ENCODE measurements at regions not wholly inside any gene's neighbourhood (a gene's known extent, or its start where the extent isn't known, plus 50 kb on each side); places are given as distances from the start of the nearest gene placed in this dataset.

- no peak for DNase-seq
- H3K4me3 ChIP-seq (ENCODE audit: low read depth, low read length): no peak overlapping the region
- H3K4me1 Mint-ChIP-seq: no peaks in the 10 kb centered on the region
- H3K27me3 ChIP-seq (ENCODE audit: control insufficient read depth, insufficient read depth, low read length): no peaks in the 10 kb centered on the region
- ATAC-seq (ENCODE audit: low read depth in 2 of 2): no peak
- H3K27me3 Mint-ChIP-seq: no peaks in the 10 kb centered on the region
- no peaks in the 10 kb centered on the region for H3K36me3 ChIP-seq (ENCODE audit: control insufficient read depth, insufficient read depth, low read length)
- no peak overlapping the region for H3K27ac ChIP-seq (ENCODE audit: insufficient read depth, low read length, poor library complexity, severe bottlenecking)
- H3K4me1 ChIP-seq (ENCODE audit: control insufficient read depth, insufficient read depth, low read length, poor library complexity, severe bottlenecking): no peaks in the 10 kb centered on the region
- H3K4me3 Mint-ChIP-seq: no peak overlapping the region
- no peak overlapping the region for H3K27ac Mint-ChIP-seq
- no peaks in the 10 kb centered on the region for H3K36me3 Mint-ChIP-seq
- no peaks in the 10 kb centered on the region for H3K9me3 Mint-ChIP-seq
- no peaks in the 10 kb centered on the region for H3K9me3 ChIP-seq (ENCODE audit: control insufficient read depth in 2 of 2, low read length in 2 of 2)
Measured at GRCh38 chrX:39140581-39140980, 339.3 kb downstream of the MID1IP1 start.

- Histone ChIP-seq H3K36me3 (ENCODE audit: control insufficient read depth, insufficient read depth, low read length) (no peaks in the 10 kb centered on the region), H3K27me3 (ENCODE audit: control insufficient read depth, insufficient read depth, low read length) (no peaks in the 10 kb centered on the region), H3K27ac (ENCODE audit: insufficient read depth, low read length, poor library complexity, severe bottlenecking) (no peak overlapping the region), H3K9me3 (ENCODE audit: control insufficient read depth in 2 of 2, low read length in 2 of 2) (no peaks in the 10 kb centered on the region), H3K4me3 (ENCODE audit: low read depth, low read length) (no peak overlapping the region), H3K4me1 (ENCODE audit: control insufficient read depth, insufficient read depth, low read length, poor library complexity, severe bottlenecking) (no peaks in the 10 kb centered on the region)
- Mint-ChIP-seq H3K4me3 (no peak overlapping the region), H3K27me3 (no peaks in the 10 kb centered on the region), H3K9me3 (peaks cover 0 to 1% (median 0%) of the 10 kb centered on the region in 7 donors), H3K4me1 (no peaks in the 10 kb centered on the region), H3K36me3 (no peaks in the 10 kb centered on the region), H3K27ac (no peak overlapping the region)
- DNase-seq (no peak), ATAC-seq (ENCODE audit: low read depth in 2 of 2) (no peak)
Measured at GRCh38 chrX:39144323-39144722, 343.1 kb downstream of the MID1IP1 start.

GRCh38 chrX:39144956-39145355, 343.7 kb downstream of the MID1IP1 start:
- Histone ChIP-seq H3K4me3 (ENCODE audit: low read depth, low read length) (no peak overlapping the region), H3K27ac (ENCODE audit: insufficient read depth, low read length, poor library complexity, severe bottlenecking) (no peak overlapping the region), H3K4me1 (ENCODE audit: control insufficient read depth, insufficient read depth, low read length, poor library complexity, severe bottlenecking) (no peaks in the 10 kb centered on the region), H3K9me3 (ENCODE audit: control insufficient read depth in 2 of 2, low read length in 2 of 2) (no peaks in the 10 kb centered on the region), H3K27me3 (ENCODE audit: control insufficient read depth, insufficient read depth, low read length) (no peaks in the 10 kb centered on the region), H3K36me3 (ENCODE audit: control insufficient read depth, insufficient read depth, low read length) (no peaks in the 10 kb centered on the region)
- ATAC-seq (ENCODE audit: low read depth in 2 of 2): peak in 1 of 2 donors; percentile 44
- DNase-seq: no peak
- no peaks in the 10 kb centered on the region for H3K4me1 Mint-ChIP-seq
- no peak overlapping the region for H3K4me3 Mint-ChIP-seq
- peaks cover 0 to 1% (median 0%) of the 10 kb centered on the region in 7 donors for H3K9me3 Mint-ChIP-seq
- no peaks in the 10 kb centered on the region for H3K36me3 Mint-ChIP-seq
- no peak overlapping the region for H3K27ac Mint-ChIP-seq
- no peaks in the 10 kb centered on the region for H3K27me3 Mint-ChIP-seq

- Mint-ChIP-seq H3K27ac (no peak overlapping the region), H3K4me1 (no peaks in the 10 kb centered on the region), H3K9me3 (peaks cover 0 to 1% (median 0%) of the 10 kb centered on the region in 7 donors), H3K36me3 (no peaks in the 10 kb centered on the region), H3K27me3 (no peaks in the 10 kb centered on the region), H3K4me3 (no peak overlapping the region)
- no peak overlapping the region for H3K27ac ChIP-seq (ENCODE audit: insufficient read depth, low read length, poor library complexity, severe bottlenecking)
- no peaks in the 10 kb centered on the region for H3K9me3 ChIP-seq (ENCODE audit: control insufficient read depth in 2 of 2, low read length in 2 of 2)
- no peaks in the 10 kb centered on the region for H3K27me3 ChIP-seq (ENCODE audit: control insufficient read depth, insufficient read depth, low read length)
- no peak for DNase-seq
- H3K4me1 ChIP-seq (ENCODE audit: control insufficient read depth, insufficient read depth, low read length, poor library complexity, severe bottlenecking): no peaks in the 10 kb centered on the region
- no peak overlapping the region for H3K4me3 ChIP-seq (ENCODE audit: low read depth, low read length)
- ATAC-seq (ENCODE audit: low read depth in 2 of 2): no peak
- H3K36me3 ChIP-seq (ENCODE audit: control insufficient read depth, insufficient read depth, low read length): no peaks in the 10 kb centered on the region
Measured at GRCh38 chrX:39145859-39146258, 344.6 kb downstream of the MID1IP1 start.

GRCh38 chrX:39149761-39150160, 348.5 kb downstream of the MID1IP1 start:
- ATAC-seq (ENCODE audit: low read depth in 2 of 2): no peak
- H3K27me3 ChIP-seq (ENCODE audit: control insufficient read depth, insufficient read depth, low read length): no peaks in the 10 kb centered on the region
- H3K4me1 Mint-ChIP-seq: no peaks in the 10 kb centered on the region
- no peaks in the 10 kb centered on the region for H3K27me3 Mint-ChIP-seq
- DNase-seq: peak; percentile 3 to 51 (median 32)
- H3K4me1 ChIP-seq (ENCODE audit: control insufficient read depth, insufficient read depth, low read length, poor library complexity, severe bottlenecking): no peaks in the 10 kb centered on the region
- H3K4me3 ChIP-seq (ENCODE audit: low read depth, low read length): no peak overlapping the region
- H3K27ac Mint-ChIP-seq: no peak overlapping the region
- H3K27ac ChIP-seq (ENCODE audit: insufficient read depth, low read length, poor library complexity, severe bottlenecking): no peak overlapping the region
- no peaks in the 10 kb centered on the region for H3K36me3 Mint-ChIP-seq
- no peaks in the 10 kb centered on the region for H3K36me3 ChIP-seq (ENCODE audit: control insufficient read depth, insufficient read depth, low read length)
- H3K9me3 ChIP-seq (ENCODE audit: control insufficient read depth in 2 of 2, low read length in 2 of 2): no peaks in the 10 kb centered on the region
- peaks cover 0 to 1% (median 0%) of the 10 kb centered on the region in 7 donors for H3K9me3 Mint-ChIP-seq
- H3K4me3 Mint-ChIP-seq: no peak overlapping the region

GRCh38 chrX:39150220-39150619, 349.0 kb downstream of the MID1IP1 start:
- H3K27me3 Mint-ChIP-seq: no peaks in the 10 kb centered on the region
- no peak overlapping the region for H3K27ac Mint-ChIP-seq
- no peaks in the 10 kb centered on the region for H3K27me3 ChIP-seq (ENCODE audit: control insufficient read depth, insufficient read depth, low read length)
- ATAC-seq (ENCODE audit: low read depth in 2 of 2) (no peak), DNase-seq (no peak)
- H3K27ac ChIP-seq (ENCODE audit: insufficient read depth, low read length, poor library complexity, severe bottlenecking): no peak overlapping the region
- H3K4me1 Mint-ChIP-seq: no peaks in the 10 kb centered on the region
- H3K9me3 Mint-ChIP-seq: peaks cover 0 to 1% (median 0%) of the 10 kb centered on the region in 7 donors
- no peak overlapping the region for H3K4me3 ChIP-seq (ENCODE audit: low read depth, low read length)
- H3K36me3 Mint-ChIP-seq: no peaks in the 10 kb centered on the region
- H3K4me1 ChIP-seq (ENCODE audit: control insufficient read depth, insufficient read depth, low read length, poor library complexity, severe bottlenecking): no peaks in the 10 kb centered on the region
- H3K36me3 ChIP-seq (ENCODE audit: control insufficient read depth, insufficient read depth, low read length): no peaks in the 10 kb centered on the region
- H3K4me3 Mint-ChIP-seq: no peak overlapping the region
- no peaks in the 10 kb centered on the region for H3K9me3 ChIP-seq (ENCODE audit: control insufficient read depth in 2 of 2, low read length in 2 of 2)

- no peak for ATAC-seq (ENCODE audit: low read depth in 2 of 2)
- H3K27me3 ChIP-seq (ENCODE audit: control insufficient read depth, insufficient read depth, low read length): no peaks in the 10 kb centered on the region
Measured at GRCh38 chrX:39150621-39151020, 349.4 kb downstream of the MID1IP1 start.

GRCh38 chrX:39152106-39152649, 350.9 kb downstream of the MID1IP1 start:
- Mint-ChIP-seq H3K4me3 (no peak overlapping the region), H3K27me3 (no peaks in the 10 kb centered on the region)
- ATAC-seq (ENCODE audit: low read depth in 2 of 2): no peak

More at GRCh38 chrX:39150621-39151020, 349.4 kb downstream of the MID1IP1 start:
- H3K9me3 ChIP-seq (ENCODE audit: control insufficient read depth in 2 of 2, low read length in 2 of 2): no peaks in the 10 kb centered on the region
- Mint-ChIP-seq H3K27ac (no peak overlapping the region), H3K36me3 (no peaks in the 10 kb centered on the region), H3K9me3 (peaks cover 0 to 1% (median 0%) of the 10 kb centered on the region in 7 donors), H3K4me3 (no peak overlapping the region), H3K4me1 (no peaks in the 10 kb centered on the region), H3K27me3 (no peaks in the 10 kb centered on the region)
- no peak overlapping the region for H3K4me3 ChIP-seq (ENCODE audit: low read depth, low read length)
- no peaks in the 10 kb centered on the region for H3K4me1 ChIP-seq (ENCODE audit: control insufficient read depth, insufficient read depth, low read length, poor library complexity, severe bottlenecking)
- no peak overlapping the region for H3K27ac ChIP-seq (ENCODE audit: insufficient read depth, low read length, poor library complexity, severe bottlenecking)
- H3K36me3 ChIP-seq (ENCODE audit: control insufficient read depth, insufficient read depth, low read length): no peaks in the 10 kb centered on the region
- no peak for DNase-seq

More at GRCh38 chrX:39152106-39152649, 350.9 kb downstream of the MID1IP1 start:
- H3K9me3 ChIP-seq (ENCODE audit: control insufficient read depth in 2 of 2, low read length in 2 of 2): no peaks in the 10 kb centered on the region
- no peaks in the 10 kb centered on the region for H3K36me3 Mint-ChIP-seq
- DNase-seq: peak in 1 of 3 donors; percentile 24
- no peaks in the 10 kb centered on the region for H3K36me3 ChIP-seq (ENCODE audit: control insufficient read depth, insufficient read depth, low read length)
- H3K4me3 ChIP-seq (ENCODE audit: low read depth, low read length): no peak overlapping the region
- H3K27ac Mint-ChIP-seq: no peak overlapping the region
- H3K27ac ChIP-seq (ENCODE audit: insufficient read depth, low read length, poor library complexity, severe bottlenecking): no peak overlapping the region
- H3K27me3 ChIP-seq (ENCODE audit: control insufficient read depth, insufficient read depth, low read length): no peaks in the 10 kb centered on the region
- H3K4me1 Mint-ChIP-seq: no peaks in the 10 kb centered on the region
- H3K4me1 ChIP-seq (ENCODE audit: control insufficient read depth, insufficient read depth, low read length, poor library complexity, severe bottlenecking): no peaks in the 10 kb centered on the region
- H3K9me3 Mint-ChIP-seq: peaks cover 0 to 1% (median 0%) of the 10 kb centered on the region in 7 donors

Data from CD4-positive, CD25-positive, alpha-beta regulatory T cell (primary cell).